HUES64 (cell line): ENCODE measurements at regions not wholly inside any gene's neighbourhood (a gene's known extent, or its start where the extent isn't known, plus 50 kb on each side); places are given as distances from the start of the nearest gene placed in this dataset.

ENCODE experiments used
- H3K27ac ChIP-seq: 2 replicates; pipeline ENCODE4 v1.7.0; 2013; ENCODE audit warnings: low read depth, low read length, inconsistent platforms
- H3K27me3 ChIP-seq: 2 replicates; pipeline ENCODE4 v1.6.1; 2013; ENCODE audit warnings: mild to moderate bottlenecking, low read length; ENCODE audit not compliant: insufficient read depth
- H3K36me3 ChIP-seq: 2 replicates; pipeline ENCODE4 v1.6.1; 2013; ENCODE audit warnings: mild to moderate bottlenecking, low read length; ENCODE audit not compliant: insufficient read depth
- H3K4me1 ChIP-seq: 2 replicates; pipeline ENCODE4 v1.6.1; 2013; ENCODE audit warnings: mild to moderate bottlenecking, low read length, moderate library complexity; ENCODE audit not compliant: insufficient read depth
- H3K4me3 ChIP-seq: 2 replicates; pipeline ENCODE4 v1.5.1; 2013; ENCODE audit warnings: mild to moderate bottlenecking, low read length, moderate library complexity
- H3K9ac ChIP-seq: 2 replicates; pipeline ENCODE4 v1.6.1; 2013; ENCODE audit warnings: mild to moderate bottlenecking, low read depth, low read length
- H3K9me3 ChIP-seq: 2 replicates; pipeline ENCODE4 v1.6.1; 2013; ENCODE audit warnings: low read depth, low read length; ENCODE audit not compliant: insufficient read depth
- WGBS: fragments of 150-250, 120-280 bp; methylation state at CpG from one replicate; pipeline ENCODE4 v1.1.7; 2013; ENCODE audit warnings: missing lambda C conversion rate; 5-methylcytosine and 5-hydroxymethylcytosine counted together

DNA sequence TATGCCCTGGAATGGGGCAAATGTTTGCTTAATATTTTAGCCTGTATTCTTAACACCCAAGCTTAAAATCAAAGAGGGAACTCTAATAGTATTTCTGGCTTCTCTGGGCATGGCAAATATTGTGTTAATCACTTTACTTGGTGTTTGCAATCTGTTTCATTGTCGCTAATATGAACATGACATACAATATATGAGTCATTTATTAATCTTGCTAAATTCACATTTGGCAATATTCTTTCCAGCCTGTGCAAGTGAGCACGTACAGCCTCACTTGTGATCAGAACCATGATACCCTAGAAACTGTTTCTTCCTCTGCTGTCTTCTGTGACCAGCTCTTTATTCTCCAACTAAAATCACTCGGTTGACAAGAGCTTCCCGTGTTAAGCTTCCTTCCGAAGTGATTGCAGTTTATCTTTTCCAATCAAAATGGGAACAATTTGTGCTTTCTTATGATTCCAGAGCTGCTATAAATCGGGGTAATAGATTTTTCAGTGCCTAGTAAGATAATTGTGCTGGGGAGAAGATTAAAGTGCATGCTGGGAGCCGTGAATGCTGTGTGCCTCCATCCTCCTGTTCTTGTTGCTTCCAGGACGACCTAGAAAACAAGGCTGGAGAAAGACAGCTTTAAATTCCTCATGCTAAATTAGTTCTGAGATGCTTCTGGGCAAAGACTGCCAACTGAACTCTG, 153.0 kb upstream of the TMTC4 start:
- Histone ChIP-seq H3K9me3 (no peaks in the 10 kb centered on the region), H3K27me3 (no peaks in the 10 kb centered on the region), H3K4me3 (no peak overlapping the region), H3K36me3 (no peaks in the 10 kb centered on the region), H3K27ac (no peak overlapping the region), H3K9ac (no peak overlapping the region), H3K4me1 (no peaks in the 10 kb centered on the region)
- 91% methylated on average over 8 of the region's 8 CpGs for WGBS

DNA sequence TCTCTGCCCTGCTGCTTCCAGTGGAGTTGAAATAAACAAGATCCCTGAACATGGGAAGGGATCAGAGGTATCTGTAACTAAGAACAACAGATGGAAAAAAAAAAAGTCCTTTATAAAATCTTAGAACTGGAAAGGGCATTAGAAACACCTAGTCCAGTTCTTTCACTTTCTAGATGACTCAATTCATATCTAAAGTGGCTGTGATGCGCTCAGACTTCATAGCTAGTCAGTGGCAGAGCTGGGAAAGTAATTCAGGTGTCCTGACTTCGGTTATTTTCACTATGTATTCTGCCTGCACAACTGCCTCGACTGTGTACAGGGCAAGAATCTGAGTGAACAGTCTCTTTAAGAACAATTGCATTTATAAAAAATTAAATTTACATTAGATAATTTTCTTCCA, 151.8 kb upstream of the TMTC4 start:
- 95% methylated on average over 3 of the region's 3 CpGs for WGBS
- H3K4me3 ChIP-seq = no peak overlapping the region
- H3K27me3 ChIP-seq = no peaks in the 10 kb centered on the region
- H3K9me3 ChIP-seq = no peaks in the 10 kb centered on the region
- H3K4me1 ChIP-seq = no peaks in the 10 kb centered on the region
- no peaks in the 10 kb centered on the region for H3K36me3 ChIP-seq
- H3K9ac ChIP-seq = no peak overlapping the region
- no peak overlapping the region for H3K27ac ChIP-seq

DNA sequence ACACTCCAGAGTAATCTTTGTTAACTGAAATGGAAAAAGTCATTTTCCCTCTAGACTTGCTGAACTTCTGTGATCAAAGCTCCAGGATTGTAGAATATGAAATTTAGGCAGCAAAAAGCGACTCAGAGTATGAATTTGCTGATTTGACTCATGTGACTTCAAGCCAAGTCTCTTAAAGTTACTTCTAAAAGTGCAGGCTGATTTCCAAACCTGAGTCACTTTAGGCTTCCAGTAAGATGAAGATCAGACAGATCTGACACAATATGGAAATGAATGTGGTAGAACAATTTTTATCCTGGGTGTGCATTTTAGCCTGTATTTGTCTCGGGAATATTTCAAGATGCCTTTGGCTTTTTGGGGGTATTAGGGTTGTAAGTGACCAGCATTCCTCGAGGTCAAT, 151.0 kb upstream of the TMTC4 start:
- Histone ChIP-seq H3K9me3 (no peaks in the 10 kb centered on the region), H3K36me3 (no peaks in the 10 kb centered on the region), H3K27me3 (no peaks in the 10 kb centered on the region), H3K27ac (no peak overlapping the region), H3K4me3 (no peak overlapping the region), H3K9ac (no peak overlapping the region), H3K4me1 (no peaks in the 10 kb centered on the region)
- 94% methylated on average over 3 of the region's 3 CpGs for WGBS

DNA sequence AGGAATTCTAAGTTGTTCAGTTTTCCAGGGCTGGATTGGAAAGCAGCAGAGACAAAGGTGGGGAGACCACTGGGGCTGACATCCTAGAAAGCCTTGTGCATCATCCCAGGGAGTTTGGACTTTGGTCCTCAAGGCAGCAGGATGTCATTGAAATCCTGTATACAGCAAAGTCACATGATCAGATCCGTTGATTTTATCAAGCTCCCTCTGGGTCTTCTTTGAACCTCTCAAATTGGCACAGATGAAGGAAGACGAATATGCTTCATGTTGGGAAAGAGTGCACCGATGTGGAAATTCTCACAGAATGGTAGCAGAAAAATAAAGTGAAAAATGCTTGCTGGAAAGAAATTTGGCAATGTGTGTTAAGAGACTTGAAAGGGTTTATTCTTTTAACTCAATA, 149.8 kb upstream of the TMTC4 start:
- no peak overlapping the region for H3K27ac ChIP-seq
- H3K9me3 ChIP-seq = no peaks in the 10 kb centered on the region
- no peaks in the 10 kb centered on the region for H3K4me1 ChIP-seq
- H3K36me3 ChIP-seq = no peaks in the 10 kb centered on the region
- H3K27me3 ChIP-seq = no peaks in the 10 kb centered on the region
- WGBS = 91% methylated on average over 3 of the region's 3 CpGs
- H3K9ac ChIP-seq = no peak overlapping the region
- H3K4me3 ChIP-seq = no peak overlapping the region

DNA sequence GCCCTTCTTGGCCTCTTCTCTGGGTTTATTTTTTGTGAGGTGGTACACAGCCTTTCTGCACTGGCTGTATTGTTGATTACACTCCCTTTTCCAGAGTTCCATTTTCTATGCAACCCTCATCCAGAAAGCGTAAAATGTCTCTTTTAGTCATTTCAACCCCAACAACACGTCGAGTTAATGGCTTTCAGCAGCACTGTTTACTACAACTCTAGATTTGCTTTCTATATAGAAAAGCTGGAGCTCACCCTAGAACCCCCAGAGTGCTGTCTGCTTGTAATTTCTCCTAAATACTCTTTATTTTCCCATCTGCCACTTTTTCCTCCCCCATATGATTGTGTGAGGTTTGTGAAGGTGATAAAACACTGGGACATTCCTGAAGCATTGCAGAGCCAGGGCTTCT, 148.9 kb upstream of the TMTC4 start:
- no peaks in the 10 kb centered on the region for H3K9me3 ChIP-seq
- H3K4me1 ChIP-seq = no peaks in the 10 kb centered on the region
- H3K27me3 ChIP-seq = no peaks in the 10 kb centered on the region
- H3K36me3 ChIP-seq = no peaks in the 10 kb centered on the region
- H3K27ac ChIP-seq = no peak overlapping the region
- 90% methylated on average over 3 of the region's 3 CpGs for WGBS
- no peak overlapping the region for H3K9ac ChIP-seq
- no peak overlapping the region for H3K4me3 ChIP-seq

DNA sequence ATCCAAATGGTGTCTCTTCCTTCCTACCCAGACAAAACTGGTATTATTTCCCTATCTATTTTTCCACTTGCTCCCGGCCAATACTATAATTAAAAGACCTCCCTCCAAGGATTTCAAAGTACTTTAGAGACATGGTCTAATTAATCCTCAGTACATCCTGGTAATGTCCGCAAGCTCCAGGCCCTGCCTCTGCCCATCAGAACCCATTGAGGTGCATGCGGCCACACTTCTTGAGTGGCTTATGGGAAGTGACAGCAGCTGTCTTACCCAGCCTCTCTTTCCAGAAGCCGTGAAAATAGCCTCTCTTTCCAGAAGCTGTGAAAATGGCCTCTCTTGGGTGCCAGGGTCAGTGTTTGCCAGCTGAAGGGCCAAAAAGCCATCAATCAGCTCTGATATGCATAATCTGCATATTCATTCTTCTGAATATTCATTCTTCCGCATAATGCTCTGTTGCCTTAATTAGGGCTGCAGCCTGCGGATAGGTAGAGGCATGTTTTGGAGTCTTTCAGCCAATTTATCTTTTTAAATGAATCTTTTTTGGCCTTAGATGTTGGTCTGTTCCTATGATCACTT, 148.4 kb upstream of the TMTC4 start:
- no peak overlapping the region for H3K9ac ChIP-seq
- H3K9me3 ChIP-seq = no peaks in the 10 kb centered on the region
- H3K4me1 ChIP-seq = no peaks in the 10 kb centered on the region
- no peak overlapping the region for H3K4me3 ChIP-seq
- H3K36me3 ChIP-seq = no peaks in the 10 kb centered on the region
- no peaks in the 10 kb centered on the region for H3K27me3 ChIP-seq
- WGBS = 91% methylated on average over 6 of the region's 6 CpGs
- H3K27ac ChIP-seq = no peak overlapping the region

DNA sequence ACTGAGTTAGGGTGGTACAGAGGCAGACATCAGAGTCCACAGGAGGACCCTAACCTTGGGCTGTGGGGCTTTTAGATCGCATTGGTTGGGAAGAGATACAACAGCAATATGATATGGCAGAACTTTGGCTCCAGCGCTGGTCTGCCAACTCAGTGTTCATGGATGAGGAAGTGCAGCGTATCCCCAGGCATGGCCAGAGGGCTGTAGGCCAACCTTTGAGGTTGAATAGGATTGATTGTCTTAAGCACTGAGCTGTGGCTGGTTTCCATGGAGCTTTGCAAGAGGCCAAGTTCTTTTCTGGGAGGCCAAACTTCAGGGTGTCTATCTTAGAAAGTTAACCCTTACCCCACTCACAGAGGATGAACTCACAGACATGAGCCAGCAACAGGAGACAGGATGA, 144.1 kb upstream of the TMTC4 start:
- no peak overlapping the region for H3K4me3 ChIP-seq
- H3K36me3 ChIP-seq = no peaks in the 10 kb centered on the region
- no peak overlapping the region for H3K27ac ChIP-seq
- no peaks in the 10 kb centered on the region for H3K27me3 ChIP-seq
- H3K9me3 ChIP-seq = no peaks in the 10 kb centered on the region
- 90% methylated on average over 3 of the region's 3 CpGs for WGBS
- no peak overlapping the region for H3K9ac ChIP-seq
- H3K4me1 ChIP-seq = peaks cover 8% of the 10 kb centered on the region

DNA sequence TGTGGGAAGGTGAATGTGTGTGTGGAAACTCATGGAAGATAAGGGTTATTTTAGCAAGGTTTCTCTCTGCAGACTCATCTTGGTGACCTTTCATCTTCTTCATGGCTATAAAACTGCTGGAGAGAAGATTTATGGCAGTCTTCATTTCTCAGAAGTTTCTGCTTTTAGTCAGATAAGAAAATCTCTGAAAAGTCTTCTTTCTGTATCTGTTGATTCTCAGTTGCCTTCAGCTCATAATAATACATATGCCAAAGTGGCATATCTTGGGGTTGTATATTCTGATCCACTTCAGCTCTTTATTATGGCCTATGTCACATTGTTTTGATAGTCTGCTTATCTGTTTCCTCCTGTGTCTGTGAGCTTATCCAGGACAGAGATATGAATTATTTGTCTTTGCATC, 143.3 kb upstream of the TMTC4 start:
- no peaks in the 10 kb centered on the region for H3K27me3 ChIP-seq
- H3K36me3 ChIP-seq = no peaks in the 10 kb centered on the region
- H3K4me1 ChIP-seq = peaks cover 8% of the 10 kb centered on the region
- H3K9ac ChIP-seq = no peak overlapping the region
- H3K9me3 ChIP-seq = no peaks in the 10 kb centered on the region
- no peak overlapping the region for H3K27ac ChIP-seq
- no peak overlapping the region for H3K4me3 ChIP-seq

DNA sequence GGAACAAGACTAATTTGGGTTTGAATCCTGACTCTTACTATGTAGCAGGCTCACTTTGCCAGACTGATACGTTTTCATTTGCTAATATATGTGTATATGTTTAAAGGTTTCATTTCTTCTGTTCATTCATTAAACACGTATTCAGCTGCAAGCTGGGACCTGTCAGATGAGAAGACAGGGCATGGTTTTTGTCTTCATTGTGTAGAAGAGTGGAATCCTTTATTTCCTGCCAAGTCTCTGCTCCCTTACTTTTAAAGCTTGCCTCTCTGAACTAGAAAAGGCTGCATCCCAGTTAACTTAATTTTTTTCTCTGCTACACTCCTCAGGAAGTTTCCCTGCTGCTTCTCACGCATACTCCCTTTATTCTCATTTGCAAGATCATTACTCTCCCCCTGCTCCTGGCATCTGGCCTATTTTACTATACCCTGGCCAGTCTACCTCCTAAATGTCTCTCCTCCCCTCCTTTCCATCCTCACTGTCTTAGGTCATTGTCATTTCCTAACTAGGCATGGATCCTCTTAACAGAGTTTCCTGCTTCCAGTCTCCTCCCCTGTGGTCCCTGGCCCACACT, 141.0 kb upstream of the TMTC4 start:
- WGBS = 45% methylated on average over 2 of the region's 3 CpGs
- Histone ChIP-seq H3K27me3 (no peaks in the 10 kb centered on the region), H3K4me1 (peaks cover 16% of the 10 kb centered on the region), H3K9ac (no peak overlapping the region), H3K9me3 (no peaks in the 10 kb centered on the region), H3K27ac (no peak overlapping the region), H3K4me3 (no peak overlapping the region), H3K36me3 (no peaks in the 10 kb centered on the region)

DNA sequence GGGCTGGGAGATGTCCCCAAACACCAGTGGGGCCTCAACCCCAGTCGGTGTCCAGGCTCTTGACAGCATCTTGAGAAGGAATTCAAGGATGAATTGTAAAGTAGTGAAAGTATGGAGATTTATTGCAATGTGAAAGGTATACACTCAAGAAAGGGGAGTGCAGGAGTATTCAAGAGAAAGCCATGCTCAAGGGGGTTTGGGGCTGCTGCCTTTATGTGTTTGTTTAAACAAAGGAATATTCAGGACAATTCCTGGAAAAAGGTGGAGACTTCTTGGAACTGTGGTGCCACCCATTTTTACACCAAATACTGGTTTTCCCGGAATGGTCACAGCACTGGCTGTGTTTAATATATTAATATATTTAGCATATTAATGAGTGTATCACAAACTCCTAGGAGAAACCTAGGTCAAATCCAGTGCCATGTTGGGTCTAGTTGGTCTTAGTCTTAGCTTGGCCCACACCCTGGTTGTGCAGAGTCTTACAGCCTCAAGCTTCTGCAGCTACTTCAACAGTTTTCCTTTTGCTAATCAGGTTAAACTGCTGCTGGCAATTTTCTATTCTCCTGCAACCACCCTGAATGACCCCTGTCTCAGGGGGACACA, 138.5 kb upstream of the TMTC4 start:
- H3K9ac ChIP-seq = no peak overlapping the region
- no peak overlapping the region for H3K4me3 ChIP-seq
- WGBS = 84% methylated on average over 1 of the region's 2 CpGs
- H3K36me3 ChIP-seq = no peaks in the 10 kb centered on the region
- no peak overlapping the region for H3K27ac ChIP-seq
- no peaks in the 10 kb centered on the region for H3K27me3 ChIP-seq
- no peaks in the 10 kb centered on the region for H3K9me3 ChIP-seq
- peaks cover 25% of the 10 kb centered on the region for H3K4me1 ChIP-seq

DNA sequence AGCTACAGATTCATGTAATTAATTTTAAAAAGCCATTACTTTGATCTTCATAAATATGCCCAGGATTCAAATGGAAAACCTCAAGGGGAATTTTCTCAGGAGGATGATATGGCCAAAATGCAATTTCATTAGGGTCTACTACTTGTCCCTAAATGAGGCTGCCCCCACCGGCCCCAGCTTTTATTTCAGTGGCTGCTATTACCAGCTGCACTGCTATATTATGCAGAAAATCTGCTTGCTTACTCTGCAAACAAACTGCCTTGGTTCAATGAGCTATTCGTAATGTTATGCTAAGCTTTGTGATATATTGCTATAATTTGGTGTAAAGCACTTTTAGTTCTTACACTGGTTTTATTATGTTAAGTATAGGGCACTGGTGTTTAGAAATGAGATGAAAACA, 137.3 kb upstream of the TMTC4 start:
- Histone ChIP-seq H3K4me3 (no peak overlapping the region), H3K9ac (no peak overlapping the region), H3K4me1 (peaks cover 25% of the 10 kb centered on the region), H3K27ac (no peak overlapping the region), H3K36me3 (no peaks in the 10 kb centered on the region), H3K9me3 (no peaks in the 10 kb centered on the region), H3K27me3 (no peaks in the 10 kb centered on the region)
- WGBS = 90% methylated on average over 2 of the region's 2 CpGs
